GM18502 (cell line): ENCODE measurements at regions not wholly inside any gene's neighbourhood (a gene's known extent, or its start where the extent isn't known, plus 50 kb on each side); places are given as distances from the start of the nearest gene placed in this dataset.

Experiments
- ATAC-seq: cut with Tn5 transposase; IDR thresholded peaks from one replicate; pipeline ENCODE4 v1.9.1; 2021; ENCODE audit warnings: mild to moderate bottlenecking; ENCODE audit not compliant: unreplicated experiment, poor library complexity

DNA sequence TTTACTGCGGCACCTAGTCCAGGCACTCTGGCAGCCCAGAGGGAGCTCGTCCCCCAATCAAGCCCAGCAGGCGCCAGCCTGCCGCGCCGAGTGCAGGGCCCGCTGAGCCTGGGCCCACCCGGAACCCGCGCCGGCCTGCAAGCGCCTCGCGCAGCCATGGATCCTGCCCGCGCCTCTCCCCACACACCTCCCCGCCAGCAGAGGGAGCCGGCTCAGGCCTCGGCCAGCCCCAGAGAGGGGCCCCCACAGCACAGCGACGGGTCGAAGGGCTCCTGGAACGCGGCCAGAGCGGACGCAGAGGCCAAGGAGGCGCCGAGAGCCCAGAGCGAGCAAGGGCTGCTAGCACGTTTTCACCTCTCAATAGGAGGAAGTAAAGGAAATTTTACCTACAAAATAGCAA, 767.0 kb downstream of the MRPL39 start:
- ATAC-seq, result no peak

DNA sequence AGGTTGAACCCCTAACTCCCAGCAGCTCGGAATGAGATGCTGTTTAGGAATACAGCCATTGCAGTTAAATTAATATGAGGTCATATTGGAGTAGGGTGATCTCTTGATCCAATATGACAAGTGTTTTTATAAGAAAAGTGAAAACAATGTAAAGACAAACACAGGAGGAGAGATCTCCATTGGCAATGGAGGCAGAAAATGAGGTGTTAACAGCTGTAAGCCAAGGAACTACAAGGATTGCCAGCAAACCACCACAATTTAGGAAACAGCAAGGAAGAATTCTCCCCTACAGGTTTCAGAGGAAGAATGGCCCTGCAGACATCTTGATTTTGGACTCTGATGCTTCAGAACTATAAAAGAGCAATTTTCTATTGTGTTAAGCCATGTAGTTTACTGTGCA, 774.3 kb downstream of the MRPL39 start:
- ATAC-seq, result no peak

DNA sequence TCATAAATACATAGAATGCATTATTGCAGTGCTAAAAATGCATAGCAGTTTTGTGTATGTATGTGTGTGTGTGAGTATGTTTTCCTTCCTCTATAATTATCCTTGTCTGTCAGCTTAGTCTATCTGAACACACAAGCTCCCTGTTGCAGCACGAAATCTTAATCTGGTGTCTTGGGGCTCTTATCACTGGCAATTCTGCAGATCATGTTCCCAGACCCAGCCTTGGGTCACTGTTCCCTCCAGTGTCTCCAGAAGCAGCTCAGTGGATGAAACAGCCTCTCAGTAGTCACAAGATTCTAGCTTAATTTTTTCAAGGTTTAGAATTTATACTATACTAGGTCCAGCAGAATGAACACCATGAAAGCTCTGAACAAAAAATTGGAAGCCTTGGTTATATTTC, 777.9 kb downstream of the MRPL39 start:
- ATAC-seq, result no peak

DNA sequence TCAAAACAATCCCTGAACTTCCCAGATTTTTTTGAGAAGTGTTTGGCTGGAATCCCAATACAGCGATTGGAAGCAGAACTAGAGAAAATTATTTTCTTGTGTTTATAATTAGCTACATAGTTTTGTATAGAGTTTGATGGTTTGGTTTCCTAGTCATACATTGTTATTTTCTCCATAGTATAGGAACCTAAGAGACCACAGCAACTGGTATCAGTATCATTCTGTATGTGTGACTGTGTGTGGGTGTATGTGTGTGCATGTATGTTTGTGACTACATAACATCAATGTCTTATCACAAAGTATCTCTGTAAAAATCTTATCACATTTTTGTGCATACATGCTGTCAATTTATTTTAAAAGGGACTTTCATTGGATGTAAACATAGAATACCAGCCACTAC, 780.5 kb downstream of the MRPL39 start:
- no peak for ATAC-seq

DNA sequence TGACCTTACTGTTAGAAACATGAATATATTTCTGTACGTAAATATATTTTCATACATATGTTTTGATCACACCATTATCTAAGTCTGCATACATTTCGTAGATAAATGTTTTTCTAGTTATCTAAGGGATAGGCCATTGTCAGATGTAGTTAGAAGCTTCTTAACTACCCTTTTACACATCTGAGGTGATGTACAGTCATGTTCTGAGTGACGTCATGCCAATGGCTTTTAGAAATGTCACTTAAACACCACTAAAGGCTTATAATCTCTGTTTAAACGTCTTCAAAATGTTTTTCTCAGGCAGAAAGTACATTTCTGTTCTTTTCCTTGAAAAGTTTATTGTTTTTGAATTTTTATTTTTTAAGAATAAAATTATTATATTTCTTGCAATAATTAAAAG, 781.9 kb downstream of the MRPL39 start:
- no peak for ATAC-seq

DNA sequence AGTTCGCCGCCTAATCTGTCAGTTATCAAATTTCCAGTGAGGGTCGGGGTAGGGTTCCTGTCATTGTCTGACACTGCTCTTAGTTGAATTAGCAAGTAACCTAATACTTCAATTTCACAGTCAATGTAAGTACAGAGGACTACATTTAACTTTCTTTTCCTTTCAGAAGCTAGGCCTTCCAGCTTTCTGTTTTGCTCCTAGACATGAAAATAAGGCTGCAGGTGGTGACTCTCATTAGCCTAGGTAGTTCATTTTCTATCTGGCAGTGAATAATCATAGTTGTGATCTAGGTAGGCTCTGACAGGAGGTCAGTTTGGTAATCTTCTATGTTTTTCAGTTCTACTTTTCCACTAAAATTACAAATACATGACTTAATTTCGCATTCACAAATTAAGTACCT, 783.1 kb downstream of the MRPL39 start:
- ATAC-seq, result no peak

DNA sequence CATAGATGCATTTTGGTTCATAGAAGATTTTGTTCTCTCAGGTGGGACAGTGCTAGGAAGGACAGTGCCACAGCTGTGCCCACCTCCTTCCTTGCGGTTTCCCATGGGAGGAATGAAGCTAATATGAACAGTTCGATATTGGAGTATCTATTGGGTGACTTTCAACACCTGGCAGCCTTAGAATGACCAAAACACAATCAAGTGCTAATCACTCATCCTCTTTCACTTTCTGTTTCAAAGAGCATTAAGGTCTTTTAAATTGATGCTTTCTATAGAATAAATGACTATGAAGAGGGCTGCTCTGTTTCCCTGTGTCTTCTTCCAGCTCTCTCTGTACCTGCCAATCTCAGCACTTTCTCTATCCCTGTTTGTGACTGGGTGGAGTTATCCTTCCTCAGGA, 784.0 kb downstream of the MRPL39 start:
- ATAC-seq, result no peak

DNA sequence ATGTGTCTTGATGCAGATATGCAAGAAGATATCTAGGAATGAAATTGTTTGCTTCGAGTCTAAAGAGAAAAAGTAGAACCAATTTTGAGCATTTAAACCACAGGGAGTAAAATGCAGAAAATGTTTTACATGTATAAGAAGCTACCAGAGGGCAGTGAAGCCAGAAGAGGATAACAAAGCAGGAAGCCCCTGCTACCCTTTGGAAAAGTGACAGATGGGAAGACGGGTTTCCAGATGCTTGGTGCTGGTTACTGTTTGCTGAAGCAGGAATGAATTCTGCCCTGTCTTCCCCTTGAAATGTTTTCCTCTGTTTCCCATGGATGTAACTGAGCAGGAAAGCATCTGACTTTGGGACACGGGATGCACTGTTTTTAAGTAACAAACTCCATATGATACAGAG, 822.2 kb downstream of the MRPL39 start:
- ATAC-seq, result no peak

DNA sequence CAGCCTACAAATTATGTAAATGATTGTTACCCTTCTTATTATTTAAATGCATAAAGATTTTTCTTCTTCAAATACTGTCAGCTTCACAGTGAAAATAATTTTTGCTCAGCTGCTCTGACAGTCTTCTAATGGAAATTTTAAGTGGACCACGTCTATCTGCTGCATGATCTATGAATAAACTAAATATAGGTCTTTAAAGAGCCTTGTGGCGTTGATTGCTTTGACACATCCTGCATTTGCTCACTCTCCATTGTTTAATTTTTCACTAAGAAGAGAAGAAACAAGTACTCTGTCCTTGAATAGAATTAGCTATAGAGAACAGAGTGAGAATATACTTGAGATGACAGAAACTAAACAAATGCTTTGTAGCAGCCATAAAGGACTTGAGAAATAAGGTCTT, 826.1 kb downstream of the MRPL39 start:
- ATAC-seq, result no peak

DNA sequence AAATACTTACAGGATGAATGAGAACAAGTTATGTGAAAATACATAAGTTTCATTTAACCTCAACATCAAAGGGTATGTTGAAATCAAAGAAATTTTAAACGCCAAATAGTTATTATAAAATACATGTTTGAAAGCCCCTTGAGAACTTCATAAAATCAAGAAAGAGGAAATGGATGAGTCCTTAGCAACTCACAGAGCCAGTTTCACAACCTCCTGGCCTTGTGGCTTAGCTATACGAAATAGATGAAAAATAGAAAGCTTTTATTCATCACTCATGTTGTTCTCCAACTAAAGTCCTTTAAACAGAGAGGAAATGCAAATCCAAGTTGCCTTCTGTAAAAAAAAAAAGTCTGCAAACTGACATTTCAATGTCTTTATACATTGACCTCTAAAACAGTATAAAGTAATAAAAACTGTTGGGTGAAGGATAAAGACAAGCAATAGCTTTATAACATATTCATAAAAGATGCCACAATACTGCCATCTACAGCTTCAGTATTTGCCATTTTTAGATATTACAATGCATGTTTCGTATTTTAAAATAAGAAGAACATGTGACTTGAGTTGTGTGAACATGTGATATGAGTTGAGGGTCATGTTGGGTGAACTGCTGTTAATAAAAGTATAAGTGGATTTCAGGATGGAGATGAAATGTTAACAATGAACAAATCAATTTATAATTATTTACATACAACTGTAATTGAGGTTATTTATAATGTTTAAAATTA, 847.8 kb downstream of the MRPL39 start:
- no peak for ATAC-seq

DNA sequence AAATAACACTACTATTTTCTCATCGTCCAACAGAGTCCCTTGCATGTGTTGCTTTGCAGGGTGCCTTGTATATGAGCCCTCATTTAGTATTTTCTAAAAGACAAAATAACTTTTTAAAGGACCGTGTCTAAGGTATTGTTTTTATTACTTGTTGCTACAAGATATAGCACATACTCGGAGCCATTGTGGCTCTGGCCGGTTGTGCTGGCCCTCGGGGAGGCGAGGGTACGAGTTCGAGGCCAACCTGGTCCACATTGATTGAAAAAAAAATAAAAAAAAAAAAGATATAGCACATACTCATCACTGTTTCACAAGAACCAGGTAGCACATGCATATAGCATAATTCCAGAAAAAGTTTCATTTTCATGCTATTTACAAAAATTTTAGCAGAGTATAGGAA, 869.2 kb downstream of the MRPL39 start:
- ATAC-seq, result no peak

DNA sequence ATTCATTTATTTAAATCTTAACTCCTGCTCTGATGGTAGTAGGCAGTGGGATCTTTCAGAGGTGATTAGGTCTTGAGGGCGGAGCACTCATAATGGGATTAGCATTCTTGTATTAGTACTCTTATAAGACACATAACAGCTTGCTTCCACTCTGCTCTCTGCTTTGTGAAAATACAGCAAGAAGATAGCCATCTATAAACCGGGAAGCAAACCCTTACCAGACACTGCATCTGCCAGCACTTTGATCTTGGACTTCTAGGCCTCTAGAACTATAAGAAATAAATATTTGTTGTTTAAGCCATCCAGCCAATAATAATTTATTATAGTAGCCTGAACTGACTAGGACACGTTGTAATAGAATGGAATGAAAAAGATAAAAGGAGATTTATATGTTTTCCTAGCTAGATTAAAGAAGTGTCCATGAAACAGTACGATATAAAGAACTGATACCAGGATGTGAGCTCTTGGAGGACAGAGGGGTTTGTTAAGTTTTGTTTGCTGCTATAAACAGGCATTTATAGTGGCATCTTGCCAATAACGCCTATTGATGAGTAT, 869.9 kb downstream of the MRPL39 start:
- no peak for ATAC-seq

DNA sequence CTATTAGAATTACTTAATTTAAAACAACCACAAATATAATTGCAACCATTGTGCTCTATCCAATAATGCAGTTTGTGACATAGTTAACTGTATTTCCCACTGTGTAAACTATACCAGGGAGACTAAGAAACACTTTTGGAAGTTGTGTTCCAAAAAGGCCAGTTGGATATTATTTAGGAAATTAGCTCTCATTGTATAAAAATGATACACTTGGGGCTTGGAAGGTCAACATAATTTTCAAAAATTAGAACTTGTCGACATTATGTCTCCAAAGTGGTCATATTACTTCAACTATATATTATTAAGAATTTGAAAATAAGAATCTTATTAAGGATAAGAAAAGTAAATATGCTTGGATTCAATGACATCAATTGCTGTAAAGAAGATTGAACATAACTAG, 876.6 kb downstream of the MRPL39 start:
- ATAC-seq, result no peak

DNA sequence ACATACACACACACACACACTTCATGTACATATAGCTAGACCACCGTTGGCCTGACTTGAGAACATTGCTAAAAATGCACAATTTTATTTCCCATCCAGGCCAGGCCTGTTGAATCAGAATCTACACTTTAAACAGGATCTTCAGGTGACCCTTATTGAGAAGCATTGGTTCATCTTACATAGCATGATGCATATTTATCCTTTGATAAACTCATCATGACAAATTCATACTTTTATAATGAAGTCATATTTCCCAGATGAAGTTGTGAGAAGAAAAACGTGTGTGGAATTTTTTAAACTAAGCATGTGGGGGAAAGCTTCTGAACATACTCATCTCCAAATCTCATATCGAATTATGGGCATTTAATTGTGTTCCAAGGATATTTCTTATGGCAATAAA, 877.7 kb downstream of the MRPL39 start:
- no peak for ATAC-seq

DNA sequence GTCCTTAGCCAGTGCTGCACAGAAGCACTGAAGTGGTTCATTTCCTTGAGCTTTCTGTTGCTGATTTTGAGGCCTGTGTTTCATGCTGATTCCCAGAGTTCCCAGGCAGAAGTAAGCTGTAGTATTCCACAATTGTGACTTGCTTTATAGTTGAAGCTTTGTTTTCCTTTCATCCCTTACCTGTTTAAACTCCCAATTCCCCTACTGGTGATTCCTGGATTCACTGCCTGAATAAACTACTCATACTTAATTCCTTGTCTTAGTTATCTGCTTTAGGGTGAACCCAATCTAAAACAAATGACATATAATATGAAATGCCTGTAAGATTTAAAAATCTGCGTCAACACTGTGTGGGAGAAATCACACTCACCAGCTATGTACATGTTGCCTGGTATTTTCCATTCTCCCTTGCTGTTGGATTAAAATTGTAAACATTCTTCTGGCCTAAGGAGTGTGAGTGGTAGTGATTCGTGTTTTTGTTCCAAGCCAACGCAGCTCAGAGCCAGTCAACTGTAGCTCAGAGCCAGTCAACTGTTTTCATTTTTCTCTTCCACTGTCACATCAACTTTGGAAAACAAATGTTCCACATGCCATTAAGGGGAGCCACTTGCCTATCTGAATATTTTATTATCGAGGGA, 879.4 kb downstream of the MRPL39 start:
- ATAC-seq, result no peak

DNA sequence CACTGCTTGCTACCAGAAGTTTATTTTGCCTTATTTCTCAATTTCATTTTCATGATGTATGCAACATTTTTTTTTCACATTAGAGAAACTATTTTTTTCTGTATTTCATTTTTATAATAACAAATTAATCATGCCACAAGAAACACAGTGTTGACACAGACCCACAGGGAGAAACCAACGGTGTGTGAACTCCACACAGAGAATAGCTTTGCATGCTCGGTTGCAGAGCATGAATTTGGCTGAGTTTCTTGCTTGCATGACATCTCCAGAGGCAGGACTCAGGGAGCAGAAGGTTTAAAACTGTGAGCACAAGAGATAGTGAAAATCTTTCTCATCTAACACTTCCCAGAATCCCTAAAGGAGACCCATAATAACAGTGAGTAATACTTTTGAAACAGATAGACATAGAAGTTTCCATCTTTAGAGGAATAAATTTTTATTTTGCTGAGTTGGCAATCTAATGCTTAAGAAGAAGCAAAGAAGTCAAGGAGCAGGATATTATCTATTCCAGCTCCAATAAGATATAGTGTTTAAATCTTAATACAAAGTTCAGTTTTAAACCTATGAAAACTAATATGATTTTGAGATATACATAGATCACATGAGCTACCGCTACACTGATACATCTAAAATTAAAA, 890.9 kb downstream of the MRPL39 start:
- ATAC-seq, result no peak

DNA sequence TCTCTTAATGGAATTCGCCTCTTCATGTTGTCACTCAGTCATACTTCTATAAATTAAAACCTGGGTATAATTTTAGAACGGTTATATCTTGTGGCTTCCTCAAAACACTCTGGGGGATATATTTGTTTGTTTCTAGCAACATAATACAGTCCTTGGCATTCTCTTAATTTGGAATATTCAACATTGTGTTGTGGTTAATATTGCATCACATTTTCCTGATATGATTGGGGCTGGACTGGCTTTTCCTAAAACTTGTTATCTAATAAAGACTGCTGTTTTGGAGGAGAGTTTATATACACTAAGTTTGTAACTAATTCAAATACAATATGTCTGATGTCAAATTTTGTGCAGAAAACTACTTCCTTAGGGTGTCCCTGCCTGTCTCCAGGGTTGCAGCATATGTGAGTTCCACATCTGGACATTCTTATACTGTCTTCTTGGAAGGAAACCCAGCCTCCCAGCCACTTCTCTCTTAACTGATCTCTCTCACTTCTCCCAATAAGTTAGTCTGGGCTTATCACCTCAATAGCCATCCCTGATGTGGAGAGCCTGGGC, 892.6 kb downstream of the MRPL39 start:
- ATAC-seq, result no peak

DNA sequence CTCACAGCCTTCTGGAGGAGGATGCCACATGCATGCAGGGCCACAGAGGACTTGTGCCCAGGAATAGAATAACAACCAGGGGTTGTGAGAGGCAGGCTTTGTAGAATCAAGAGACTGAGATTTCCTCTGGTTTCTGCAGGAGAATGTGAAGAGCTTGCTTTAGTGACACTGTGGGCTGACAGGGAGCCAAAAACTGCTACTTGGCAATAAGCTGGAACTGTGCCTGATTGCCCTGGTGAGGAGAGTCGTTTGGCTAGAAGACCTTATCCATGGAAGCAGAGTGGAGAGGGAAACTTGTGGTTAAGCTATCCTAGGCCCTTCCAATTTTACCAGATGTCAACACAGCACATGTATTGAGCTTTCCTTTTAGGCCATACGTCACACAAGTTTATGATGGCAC, 902.1 kb downstream of the MRPL39 start:
- no peak for ATAC-seq

DNA sequence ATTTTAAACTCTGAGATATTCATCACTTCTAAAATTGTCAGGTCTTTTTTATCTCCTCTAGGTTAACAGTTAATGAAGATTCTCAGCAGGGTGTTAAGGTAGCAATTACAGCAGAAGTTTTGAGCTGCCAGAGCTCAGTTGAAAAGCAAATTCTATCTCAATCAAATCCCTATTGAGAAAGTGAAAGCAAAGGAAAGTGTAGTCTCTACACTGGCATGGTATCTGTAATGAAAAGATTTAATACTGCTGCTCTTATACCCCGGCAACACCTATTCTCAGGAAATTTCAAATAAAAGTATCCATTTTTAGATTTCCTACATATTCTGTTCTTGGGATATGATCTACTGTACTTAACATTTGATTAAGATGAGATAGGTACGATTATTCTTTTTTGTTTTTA, 913.5 kb downstream of the MRPL39 start:
- no peak for ATAC-seq

DNA sequence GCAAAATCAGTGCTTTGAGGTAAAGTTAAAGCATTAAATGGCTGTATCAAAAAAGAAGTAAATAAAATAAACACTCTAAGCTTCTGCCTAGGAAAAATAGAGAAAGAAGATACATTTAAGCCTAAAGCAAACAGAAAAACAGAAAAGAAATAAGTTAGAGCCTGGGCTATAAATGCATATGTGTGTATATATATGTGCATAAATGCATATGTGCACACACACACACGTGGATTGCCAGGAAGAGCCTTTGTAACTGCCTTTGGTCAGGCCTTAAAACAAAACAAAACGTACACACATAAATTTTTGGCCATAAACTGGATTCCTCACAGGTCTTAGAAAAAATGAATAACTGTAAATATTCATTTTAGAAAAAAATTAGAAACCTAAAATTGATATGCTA, 925.8 kb downstream of the MRPL39 start:
- ATAC-seq, result no peak

DNA sequence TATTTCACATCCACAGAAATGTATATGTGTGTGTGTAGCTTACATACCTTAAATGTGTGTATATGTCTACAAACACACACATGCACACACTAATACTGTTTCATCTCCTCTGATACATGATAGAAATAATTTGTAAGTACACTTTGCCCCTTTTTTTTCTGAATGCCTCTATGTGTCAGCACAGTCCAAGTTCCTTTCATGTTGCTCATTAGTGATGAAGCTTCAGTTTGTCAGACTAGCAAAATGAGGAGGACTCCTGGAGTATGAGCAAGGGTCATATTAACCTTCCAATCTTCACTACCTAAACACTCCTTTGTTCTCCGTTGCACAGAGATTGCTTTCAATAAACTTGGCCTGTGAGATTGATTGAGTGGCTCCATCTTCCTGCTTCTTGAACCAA, 935.4 kb downstream of the MRPL39 start:
- no peak for ATAC-seq
